ENCODE measurements at regions not wholly inside any gene's neighbourhood (a gene's known extent, or its start where the extent isn't known, plus 50 kb on each side); places are given as distances from the start of the nearest gene placed in this dataset.

GRCh38 chr2:20532634-20533437 is 86.0 kb downstream of the RHOB start:
- TF ChIP-seq ZBTB33 (IDR thresholded peaks at IDR 0.05; ENCODE audit: borderline replicate concordance, low read depth), result no peak
- TF ChIP-seq, protein P1, sequence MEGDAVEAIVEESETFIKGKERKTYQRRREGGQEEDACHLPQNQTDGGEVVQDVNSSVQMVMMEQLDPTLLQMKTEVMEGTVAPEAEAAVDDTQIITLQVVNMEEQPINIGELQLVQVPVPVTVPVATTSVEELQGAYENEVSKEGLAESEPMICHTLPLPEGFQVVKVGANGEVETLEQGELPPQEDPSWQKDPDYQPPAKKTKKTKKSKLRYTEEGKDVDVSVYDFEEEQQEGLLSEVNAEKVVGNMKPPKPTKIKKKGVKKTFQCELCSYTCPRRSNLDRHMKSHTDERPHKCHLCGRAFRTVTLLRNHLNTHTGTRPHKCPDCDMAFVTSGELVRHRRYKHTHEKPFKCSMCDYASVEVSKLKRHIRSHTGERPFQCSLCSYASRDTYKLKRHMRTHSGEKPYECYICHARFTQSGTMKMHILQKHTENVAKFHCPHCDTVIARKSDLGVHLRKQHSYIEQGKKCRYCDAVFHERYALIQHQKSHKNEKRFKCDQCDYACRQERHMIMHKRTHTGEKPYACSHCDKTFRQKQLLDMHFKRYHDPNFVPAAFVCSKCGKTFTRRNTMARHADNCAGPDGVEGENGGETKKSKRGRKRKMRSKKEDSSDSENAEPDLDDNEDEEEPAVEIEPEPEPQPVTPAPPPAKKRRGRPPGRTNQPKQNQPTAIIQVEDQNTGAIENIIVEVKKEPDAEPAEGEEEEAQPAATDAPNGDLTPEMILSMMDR (IDR thresholded peaks at IDR 0.05), result no peak
- TF ChIP-seq, protein P2, sequence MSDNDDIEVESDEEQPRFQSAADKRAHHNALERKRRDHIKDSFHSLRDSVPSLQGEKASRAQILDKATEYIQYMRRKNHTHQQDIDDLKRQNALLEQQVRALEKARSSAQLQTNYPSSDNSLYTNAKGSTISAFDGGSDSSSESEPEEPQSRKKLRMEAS (IDR thresholded peaks at IDR 0.05; ENCODE audit: low read depth), result no peak

All from SK-N-SH (cell line).